ENCODE measurements at regions not wholly inside any gene's neighbourhood (a gene's known extent, or its start where the extent isn't known, plus 50 kb on each side); places are given as distances from the start of the nearest gene placed in this dataset.

- no TSS peak for BruUV-seq (replicated peaks)
Observed at GRCh38 chr16:16861546-16861945, 482.6 kb downstream of the NPIPA7 start.

More at GRCh38 chr16:16861546-16861945, 482.6 kb downstream of the NPIPA7 start:
- Histone ChIP-seq H4K8ac (ENCODE audit: low read depth in 2 of 2, low read length in 2 of 2) (no peak overlapping the region), H3K56ac (ENCODE audit: extremely low read depth, insufficient read depth, low read length) (no peak overlapping the region), H2BK20ac (ENCODE audit: low read depth, low read length) (no peak overlapping the region), H3K14ac (replicated peaks; ENCODE audit: low read depth, low read length) (no peak overlapping the region), H2AK9ac (replicated peaks; ENCODE audit: low read depth, low read length, poor library complexity) (no peak overlapping the region), H3K79me1 (ENCODE audit: low read depth in 1 of 2, low read length in 2 of 2) (no peaks in the 10 kb centered on the region), H2AK5ac (ENCODE audit: low read depth, low read length) (no peak overlapping the region), H3K23ac (ENCODE audit: low read depth, low read length) (no peak overlapping the region), H4K91ac (ENCODE audit: insufficient read depth, low read depth, low read length) (no peak overlapping the region), H3K4me2 (ENCODE audit: low read depth, low read length) (no peak overlapping the region), H2AFZ (replicated peaks; ENCODE audit: low read length, poor library complexity) (no peak overlapping the region), H2BK5ac (ENCODE audit: low read depth, low read length, poor library complexity, severe bottlenecking) (no peak overlapping the region), H3K4me1 (ENCODE audit: control insufficient read depth, insufficient read depth, low read length) (no peaks in the 10 kb centered on the region), H3K9ac (ENCODE audit: low read depth, low read length) (no peak overlapping the region), H4K20me1 (ENCODE audit: insufficient read depth, low read length) (no peaks in the 10 kb centered on the region), H3K4me3 (ENCODE audit: insufficient read depth, low read depth, low read length) (no peak overlapping the region), H2BK15ac (ENCODE audit: low read depth, low read length) (no peak overlapping the region), H4K5ac (ENCODE audit: low read depth, low read length) (no peak overlapping the region), H3K36me3 (ENCODE audit: control insufficient read depth, insufficient read depth, low read length) (no peaks in the 10 kb centered on the region), H3K18ac (ENCODE audit: low read depth, low read length) (no peak overlapping the region), H3K27ac (ENCODE audit: insufficient read depth, low read length) (no peak overlapping the region), H3K4ac (ENCODE audit: low read depth, low read length) (no peak overlapping the region), H3K9me3 (ENCODE audit: control insufficient read depth, insufficient read depth, low read length) (peaks cover 2% of the 10 kb centered on the region; the same call in 1 of the 2 replicates), H2BK120ac (ENCODE audit: low read depth, low read length) (no peak overlapping the region), H3K27me3 (ENCODE audit: control insufficient read depth, insufficient read depth, low read length) (no peaks in the 10 kb centered on the region), H3K9me1 (ENCODE audit: insufficient read depth, low read length) (no peaks in the 10 kb centered on the region)
- dilution Hi-C loops (cut with HindIII; ENCODE audit: low sequenced_read_pairs, unreplicated experiment) = no loop called here
- DNase-seq (peak; percentile 32), ATAC-seq (ENCODE audit: low read depth) (peak; percentile 67)
- no peak for TF ChIP-seq BHLHE40 (IDR thresholded peaks at IDR 0.05; ENCODE audit: low read depth, low read length)
- no peak for TF ChIP-seq RCOR1 (IDR thresholded peaks at IDR 0.05; ENCODE audit: insufficient replicate concordance, low read length)
- peak; percentile 67 for TF ChIP-seq CTCF (conservative IDR thresholded peaks at IDR 0.05; ENCODE audit: low read depth, low read length)
- peak; percentile 59 for TF ChIP-seq RAD21 (IDR thresholded peaks at IDR 0.05; ENCODE audit: low read length)
- peak; percentile 67 for TF ChIP-seq SMC3 (IDR thresholded peaks at IDR 0.05; ENCODE audit: low read depth, low read length)
- TF ChIP-seq, protein P1, sequence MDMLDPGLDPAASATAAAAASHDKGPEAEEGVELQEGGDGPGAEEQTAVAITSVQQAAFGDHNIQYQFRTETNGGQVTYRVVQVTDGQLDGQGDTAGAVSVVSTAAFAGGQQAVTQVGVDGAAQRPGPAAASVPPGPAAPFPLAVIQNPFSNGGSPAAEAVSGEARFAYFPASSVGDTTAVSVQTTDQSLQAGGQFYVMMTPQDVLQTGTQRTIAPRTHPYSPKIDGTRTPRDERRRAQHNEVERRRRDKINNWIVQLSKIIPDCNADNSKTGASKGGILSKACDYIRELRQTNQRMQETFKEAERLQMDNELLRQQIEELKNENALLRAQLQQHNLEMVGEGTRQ (IDR thresholded peaks at IDR 0.05; ENCODE audit: low read depth, low read length) = no peak
- ChIA-PET CTCF (interaction anchor here (1.6 kb wide), 1 partner anchor 607 kb away, joined by 5 read pairs; no protein-coding TSS in a partner anchor), POLR2A (ENCODE audit: unreplicated experiment) (no interaction called here)
- in situ Hi-C loops (cut with MboI; ENCODE audit: low sequenced_read_pairs) = loop anchor here (25.0 kb wide), 1 partner anchor 601 kb away; the partner anchor contains the start of gene XYLT1
- intact Hi-C loops (cut with micrococcal nuclease) = loop anchor here (1.0 to 2.0 kb wide), 2 partner anchors 608 to 717 kb away; no protein-coding TSS in a partner anchor
- WGBS, 2 experiments (ENCODE audit: extremely low coverage in 2 of 2, insufficient read length in 1 of 2) = no CpG with 5 or more reads among the region's 7 CpGs
